HG02759 (cell line): ENCODE measurements at regions not wholly inside any gene's neighbourhood (a gene's known extent, or its start where the extent isn't known, plus 50 kb on each side); places are given as distances from the start of the nearest gene placed in this dataset.
"Not testable (repeated sequence)": the region's sequence is repeated elsewhere in the genome, so short reads cannot be mapped to it uniquely, and the experiment has no call there.

Experiments
- ATAC-seq: cut with Tn5 transposase; IDR thresholded peaks from one replicate; pipeline ENCODE4 v1.9.1; 2021; ENCODE audit warnings: mild to moderate bottlenecking, moderate library complexity; ENCODE audit not compliant: unreplicated experiment

- ATAC-seq = peak; percentile 93
Measured at GRCh38 chr12:62192180-62192902, 67.9 kb upstream of the USP15 start.

GRCh38 chr12:62192903-62193250 is 67.3 kb upstream of the USP15 start:
- peak; percentile 20 for ATAC-seq

GRCh38 chr12:62194031-62194430 is 66.2 kb upstream of the USP15 start:
- ATAC-seq = no peak

GRCh38 chr12:62194616-62195015 is 65.6 kb upstream of the USP15 start:
- ATAC-seq = no peak

- no peak for ATAC-seq
Measured at GRCh38 chr12:62196146-62196545, 64.1 kb upstream of the USP15 start.

- not testable (repeated sequence) for ATAC-seq
Measured at GRCh38 chr12:62202861-62203260, 57.3 kb upstream of the USP15 start.

GRCh38 chr12:62205346-62205745 is 54.9 kb upstream of the USP15 start:
- no peak for ATAC-seq

GRCh38 chr12:62207248-62207647 is 53.0 kb upstream of the USP15 start:
- no peak for ATAC-seq
